ENCODE measurements at regions not wholly inside any gene's neighbourhood (a gene's known extent, or its start where the extent isn't known, plus 50 kb on each side); places are given as distances from the start of the nearest gene placed in this dataset.

DNA sequence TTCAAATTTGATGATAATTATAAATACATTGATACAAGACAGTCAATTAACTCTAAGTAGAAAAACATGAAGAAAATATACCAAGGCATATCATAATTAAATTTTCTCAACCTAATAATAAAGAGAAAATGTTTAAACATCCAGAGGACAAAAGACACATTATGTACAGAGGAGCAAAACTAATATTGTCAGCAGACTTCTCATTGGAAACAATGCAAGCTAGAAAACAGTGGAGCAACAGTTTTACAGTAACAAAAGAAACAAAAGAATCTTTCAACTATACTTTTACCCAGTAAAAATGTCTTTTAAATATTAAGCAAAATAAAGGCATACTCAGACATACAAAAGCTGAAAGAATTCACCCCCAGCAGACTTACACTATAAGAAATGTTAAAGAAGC is 238.0 kb downstream of the TMA16 start:
- Mint-ChIP-seq H3K36me3 (ENCODE audit: insufficient read depth in 1 of 3, low read depth in 3 of 3) (peaks cover 0 to 8% (median 5%) of the 10 kb centered on the region in 3 experiments; a peak in 4 of 7 replicates), H3K4me3 (no peak overlapping the region), H3K27me3 (ENCODE audit: low read depth) (peaks cover 1% of the 10 kb centered on the region; the same call in 1 of the 2 replicates), H3K9me3 (peaks cover 25 to 27% of the 10 kb centered on the region in 2 experiments; a peak in 4 of 5 replicates), H3K27ac (no peak overlapping the region), H3K4me1 (no peaks in the 10 kb centered on the region)
- Histone ChIP-seq H4K20me1 (ENCODE audit: control insufficient read depth, insufficient read depth, insufficient read length) (no peaks in the 10 kb centered on the region), H4K5ac (ENCODE audit: insufficient read length, low read depth, low read length) (no peak overlapping the region), H3T11ph (ENCODE audit: low read length) (no peak overlapping the region), H3K9ac (ENCODE audit: extremely low read depth, insufficient read length, low read length) (no peak overlapping the region), H3K27ac (ENCODE audit: insufficient read length, low read depth, low read length) (no peak overlapping the region), H2AFZ (ENCODE audit: low read length) (no peak overlapping the region), H3K14ac (ENCODE audit: insufficient read depth, low read length) (no peak overlapping the region), H2BK15ac (ENCODE audit: low read depth, low read length) (no peak overlapping the region), H4K91ac (ENCODE audit: insufficient read length, low read depth, low read length) (no peak overlapping the region), H3K23me2 (ENCODE audit: insufficient read length, low read depth, low read length, poor library complexity, severe bottlenecking) (no peaks in the 10 kb centered on the region), H3K23ac (ENCODE audit: insufficient read length, low read depth, low read length) (no peak overlapping the region), H2BK120ac (ENCODE audit: low read depth, low read length, poor library complexity, severe bottlenecking) (no peak overlapping the region), H3K27me3 (ENCODE audit: insufficient read depth, low read length) (no peaks in the 10 kb centered on the region), H3K79me1 (ENCODE audit: insufficient read depth, low read depth, low read length, poor library complexity, severe bottlenecking) (no peaks in the 10 kb centered on the region), H3K79me2 (ENCODE audit: insufficient read depth, low read length) (no peaks in the 10 kb centered on the region), H3K9me3 (ENCODE audit: control insufficient read depth, low read depth, low read length) (no peaks in the 10 kb centered on the region), H2BK5ac (ENCODE audit: insufficient read length, low read length) (no peak overlapping the region), H2BK20ac (ENCODE audit: low read depth, low read length, poor library complexity, severe bottlenecking) (no peak overlapping the region), H3K18ac (ENCODE audit: insufficient read length, low read depth, low read length) (no peak overlapping the region), H2AK5ac (ENCODE audit: insufficient read length, low read length) (no peak overlapping the region), H3K4me1 (ENCODE audit: insufficient read depth, low read length) (no peaks in the 10 kb centered on the region), H4K8ac (replicated peaks; ENCODE audit: insufficient read length, low read depth, low read length) (no peak overlapping the region), H3K56ac (ENCODE audit: insufficient read length, low read depth, low read length) (no peak overlapping the region), H3K4ac (ENCODE audit: low read depth, low read length) (no peak overlapping the region), H3K4me2 (ENCODE audit: insufficient read depth, insufficient read length, low read length) (no peak overlapping the region), H2BK12ac (ENCODE audit: insufficient read length, low read depth, low read length) (no peak overlapping the region)
- DNase-seq: no peak
- TF ChIP-seq, protein P1, sequence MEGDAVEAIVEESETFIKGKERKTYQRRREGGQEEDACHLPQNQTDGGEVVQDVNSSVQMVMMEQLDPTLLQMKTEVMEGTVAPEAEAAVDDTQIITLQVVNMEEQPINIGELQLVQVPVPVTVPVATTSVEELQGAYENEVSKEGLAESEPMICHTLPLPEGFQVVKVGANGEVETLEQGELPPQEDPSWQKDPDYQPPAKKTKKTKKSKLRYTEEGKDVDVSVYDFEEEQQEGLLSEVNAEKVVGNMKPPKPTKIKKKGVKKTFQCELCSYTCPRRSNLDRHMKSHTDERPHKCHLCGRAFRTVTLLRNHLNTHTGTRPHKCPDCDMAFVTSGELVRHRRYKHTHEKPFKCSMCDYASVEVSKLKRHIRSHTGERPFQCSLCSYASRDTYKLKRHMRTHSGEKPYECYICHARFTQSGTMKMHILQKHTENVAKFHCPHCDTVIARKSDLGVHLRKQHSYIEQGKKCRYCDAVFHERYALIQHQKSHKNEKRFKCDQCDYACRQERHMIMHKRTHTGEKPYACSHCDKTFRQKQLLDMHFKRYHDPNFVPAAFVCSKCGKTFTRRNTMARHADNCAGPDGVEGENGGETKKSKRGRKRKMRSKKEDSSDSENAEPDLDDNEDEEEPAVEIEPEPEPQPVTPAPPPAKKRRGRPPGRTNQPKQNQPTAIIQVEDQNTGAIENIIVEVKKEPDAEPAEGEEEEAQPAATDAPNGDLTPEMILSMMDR (conservative IDR thresholded peaks at IDR 0.05): no peak
